HG02970 (cell line): ENCODE measurements at regions not wholly inside any gene's neighbourhood (a gene's known extent, or its start where the extent isn't known, plus 50 kb on each side); places are given as distances from the start of the nearest gene placed in this dataset.

Experiments used
- ATAC-seq: cut with Tn5 transposase; IDR thresholded peaks from one replicate; pipeline ENCODE4 v1.9.1; 2021; ENCODE audit warnings: mild to moderate bottlenecking, moderate library complexity, moderate number of reproducible peaks; ENCODE audit not compliant: unreplicated experiment, low FRiP score

DNA sequence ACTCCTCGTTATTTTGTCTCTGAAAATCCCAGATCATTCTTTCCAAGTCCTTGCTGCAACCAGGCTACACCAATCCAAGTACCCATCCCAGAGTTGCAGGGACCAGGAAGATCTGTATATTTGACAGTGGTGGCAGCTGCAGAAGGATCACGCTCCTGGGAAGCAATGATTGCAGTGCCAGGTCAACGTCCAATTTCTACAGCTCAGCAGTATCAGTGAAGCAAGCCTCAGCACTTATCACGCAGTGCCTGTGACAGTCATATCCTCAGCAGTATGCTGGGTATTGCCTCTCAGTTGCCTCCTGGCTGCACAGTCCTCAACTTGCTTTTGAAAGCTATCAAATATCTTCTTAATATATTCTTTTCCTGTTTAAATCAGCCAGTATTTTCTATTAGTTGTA is 66.7 kb downstream of the BARHL2 start:
- no peak for ATAC-seq

DNA sequence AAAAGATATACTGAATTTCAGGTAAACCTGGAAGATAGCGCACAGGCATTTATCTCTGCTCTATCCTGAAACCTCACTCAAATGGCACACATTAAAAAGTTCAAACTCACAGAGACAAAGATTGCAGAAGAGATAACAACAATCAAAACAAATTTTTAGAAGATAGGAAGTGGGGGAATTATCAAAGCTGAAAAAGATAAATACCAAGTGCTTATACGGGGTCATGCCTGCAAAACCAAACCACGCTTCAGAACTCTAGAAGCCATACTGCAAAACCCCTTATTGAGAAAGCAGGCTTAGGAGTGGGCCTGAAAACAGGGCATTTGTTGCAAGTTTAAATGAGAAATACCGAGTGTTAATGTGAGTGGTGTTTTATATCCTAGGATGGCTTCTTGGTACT is 76.8 kb downstream of the BARHL2 start:
- ATAC-seq: no peak

DNA sequence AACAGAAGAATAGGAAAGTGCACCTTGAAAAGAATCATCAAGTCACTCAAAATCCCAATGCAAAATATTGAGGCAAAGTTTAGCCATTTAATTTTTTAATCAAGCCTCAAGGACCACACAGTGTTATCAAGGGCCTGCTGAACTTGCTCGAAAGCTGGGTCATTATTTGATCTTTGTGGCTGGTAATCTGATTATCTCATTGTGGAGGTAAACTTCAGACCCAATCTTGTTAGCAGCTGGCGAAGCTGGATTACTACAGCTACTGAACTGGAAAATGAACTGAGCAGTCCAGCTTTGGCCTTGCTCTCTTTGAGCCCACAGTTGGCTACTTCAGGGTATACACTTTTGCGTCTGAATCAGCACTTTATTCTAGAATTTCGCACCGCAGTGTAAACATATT is 94.4 kb downstream of the BARHL2 start:
- no peak for ATAC-seq

DNA sequence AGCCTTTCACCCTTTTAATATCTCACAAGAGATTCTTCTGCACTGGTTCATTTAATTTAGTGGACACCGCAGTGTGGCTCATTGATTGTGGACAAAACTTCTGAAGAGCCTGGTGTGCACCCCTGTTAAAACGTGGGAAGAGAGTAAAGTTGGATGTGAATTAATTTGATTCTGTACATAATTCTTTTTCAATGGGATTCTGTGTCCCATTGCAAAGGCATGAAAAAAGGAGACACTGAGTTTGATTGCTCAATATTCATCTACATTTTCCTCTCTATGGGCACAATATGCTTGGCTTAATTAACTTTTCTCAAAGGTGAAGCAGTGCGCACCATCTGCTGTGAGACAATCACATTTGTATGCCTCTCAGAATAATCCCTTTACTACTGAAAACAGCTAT is 95.1 kb downstream of the BARHL2 start:
- ATAC-seq: no peak

DNA sequence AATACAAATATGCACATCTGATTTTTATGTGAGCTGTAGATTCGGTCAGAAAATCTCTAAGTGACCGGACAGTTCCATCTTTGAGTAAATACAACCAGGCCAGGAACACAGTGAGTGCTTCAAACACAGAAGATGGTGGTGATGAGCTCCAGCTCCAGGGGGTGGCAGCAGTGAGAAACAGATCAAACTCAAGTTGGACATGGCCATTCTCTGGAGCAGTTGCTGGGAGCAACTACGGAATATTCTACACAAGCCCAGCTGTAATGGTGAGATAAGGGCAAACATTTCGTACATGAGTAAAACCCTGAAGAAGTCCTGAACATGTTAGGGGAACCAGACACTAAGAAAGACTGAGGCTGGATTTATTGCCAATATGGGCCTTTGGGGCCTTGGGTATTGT is 100.7 kb downstream of the BARHL2 start:
- ATAC-seq: no peak

DNA sequence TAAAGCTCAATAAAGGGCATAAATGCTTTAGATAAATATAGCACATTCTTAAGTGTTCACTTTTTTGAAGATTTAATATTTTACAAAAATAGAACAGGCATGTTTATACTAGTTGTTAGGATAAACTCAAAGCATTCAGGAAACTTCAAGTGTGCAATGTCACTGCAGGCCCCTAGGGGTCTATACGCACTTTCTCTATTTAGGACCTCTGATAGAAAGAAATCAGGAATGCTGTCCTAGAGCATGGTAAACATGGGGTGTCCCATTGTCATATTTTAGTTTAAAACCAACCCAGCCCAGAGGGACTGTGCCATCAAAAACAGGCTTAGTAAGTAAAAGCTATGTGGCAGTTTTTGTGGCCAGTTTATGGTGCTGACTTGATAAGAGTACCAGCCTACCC is 102.2 kb downstream of the BARHL2 start:
- no peak for ATAC-seq

DNA sequence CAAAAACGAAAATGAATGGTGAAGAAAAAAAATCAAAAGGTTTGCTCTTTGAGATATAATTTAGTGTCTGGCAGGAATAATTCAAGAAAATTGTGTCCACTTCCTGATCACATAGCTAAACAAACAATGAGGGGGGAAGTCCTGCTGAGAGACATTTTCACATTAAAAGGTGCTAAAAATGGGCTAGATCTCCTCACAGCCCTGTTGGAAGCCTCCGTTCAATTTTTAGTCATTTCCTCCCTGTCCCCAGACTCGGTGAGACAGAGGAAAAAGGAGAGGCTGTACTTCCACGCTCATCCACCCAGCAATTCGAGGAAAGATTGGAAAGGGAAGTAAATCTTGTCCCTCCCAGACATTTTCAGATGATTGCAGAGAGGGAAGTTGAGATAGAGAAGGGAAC is 103.7 kb downstream of the BARHL2 start:
- ATAC-seq: no peak

DNA sequence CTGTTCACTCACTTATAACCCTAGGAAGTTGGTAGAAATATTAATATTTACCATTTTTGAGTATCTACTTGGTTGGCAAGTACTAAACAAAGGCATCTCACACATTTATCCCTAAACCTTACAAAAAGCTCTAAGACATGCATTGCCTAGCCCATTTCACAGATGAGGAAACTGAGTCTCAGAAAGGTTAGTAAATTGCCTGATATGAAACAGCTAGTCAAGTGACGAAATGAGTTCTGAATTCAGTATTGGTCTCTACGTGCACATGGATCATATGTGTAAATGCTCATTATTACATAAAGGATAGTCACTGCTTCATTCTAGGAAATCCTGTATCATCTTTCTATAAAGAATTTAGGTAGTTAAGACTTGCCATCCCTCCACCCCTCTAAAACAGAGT is 105.1 kb downstream of the BARHL2 start:
- ATAC-seq: no peak

DNA sequence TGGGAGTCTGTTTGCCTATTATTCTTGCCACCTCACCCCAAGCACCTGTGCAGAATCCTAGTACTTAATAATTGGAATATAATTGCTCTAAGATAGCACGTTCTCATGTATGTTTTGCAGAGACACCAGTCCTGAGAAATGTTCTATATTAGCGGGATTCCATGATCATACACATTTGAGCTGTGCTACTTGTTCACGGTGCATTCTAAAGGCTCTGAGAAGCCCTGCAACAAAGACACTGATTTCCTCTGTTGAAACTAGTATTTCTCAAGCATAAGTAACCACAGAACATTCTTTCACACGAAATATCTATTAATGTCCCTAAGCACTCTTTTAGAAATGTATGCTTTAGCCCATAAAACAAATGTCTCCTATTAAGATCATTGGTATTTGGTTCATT is 109.4 kb downstream of the BARHL2 start:
- no peak for ATAC-seq

DNA sequence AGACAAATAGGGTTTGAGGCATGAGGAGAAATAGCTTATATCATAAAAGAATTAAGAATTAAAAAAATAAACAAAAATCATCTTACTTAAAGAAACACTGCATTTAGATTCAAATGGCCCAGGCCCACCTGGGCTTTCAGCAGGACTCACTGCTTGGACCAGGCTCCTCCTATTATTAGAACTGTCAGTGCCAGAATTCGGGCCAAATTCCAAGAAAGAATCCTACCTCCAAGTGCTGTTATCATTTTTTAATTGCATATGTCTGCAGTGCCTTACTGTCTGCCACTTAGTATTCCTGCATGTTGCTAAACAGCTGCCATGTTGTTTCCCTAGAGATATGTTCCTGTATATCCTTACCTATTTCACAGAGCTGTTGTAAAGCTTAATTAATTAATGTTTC is 112.0 kb downstream of the BARHL2 start:
- no peak for ATAC-seq

DNA sequence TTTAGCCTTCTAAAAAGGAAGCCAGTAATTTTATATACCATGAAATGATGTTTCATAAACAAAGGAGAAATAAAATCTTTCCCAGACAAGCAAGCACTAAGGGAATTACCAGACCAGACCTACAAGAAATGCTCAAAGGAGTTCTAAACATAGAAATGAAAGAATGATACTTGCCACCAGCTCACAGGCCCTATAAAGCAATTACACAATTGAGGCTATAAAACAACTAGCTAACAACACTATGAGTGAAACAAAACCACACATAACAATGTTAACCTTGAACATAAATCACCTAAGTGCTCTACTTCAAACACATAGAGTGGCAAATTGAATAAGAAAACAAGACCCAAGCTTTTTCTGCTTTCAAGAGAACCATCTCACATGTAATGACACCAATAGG is 123.8 kb downstream of the BARHL2 start:
- ATAC-seq: no peak

DNA sequence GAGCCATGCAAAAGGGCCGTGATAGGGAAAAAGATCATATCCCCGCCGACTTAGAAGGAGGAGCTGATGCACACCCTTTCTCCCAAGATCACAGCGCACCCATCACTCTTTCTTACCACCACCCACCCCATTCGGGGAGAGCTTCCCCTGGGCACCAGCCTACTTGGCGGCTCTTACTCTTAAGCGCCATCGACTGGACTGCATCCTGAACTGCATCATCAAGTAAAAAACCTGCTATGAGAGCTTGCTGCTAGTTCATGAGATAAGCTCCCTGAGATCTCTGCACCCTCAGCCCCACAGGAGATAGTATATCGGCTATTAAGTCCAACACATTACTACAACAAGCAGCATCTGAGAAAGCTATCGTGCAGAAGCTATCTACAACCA is 125.1 kb downstream of the BARHL2 start:
- no peak for ATAC-seq

DNA sequence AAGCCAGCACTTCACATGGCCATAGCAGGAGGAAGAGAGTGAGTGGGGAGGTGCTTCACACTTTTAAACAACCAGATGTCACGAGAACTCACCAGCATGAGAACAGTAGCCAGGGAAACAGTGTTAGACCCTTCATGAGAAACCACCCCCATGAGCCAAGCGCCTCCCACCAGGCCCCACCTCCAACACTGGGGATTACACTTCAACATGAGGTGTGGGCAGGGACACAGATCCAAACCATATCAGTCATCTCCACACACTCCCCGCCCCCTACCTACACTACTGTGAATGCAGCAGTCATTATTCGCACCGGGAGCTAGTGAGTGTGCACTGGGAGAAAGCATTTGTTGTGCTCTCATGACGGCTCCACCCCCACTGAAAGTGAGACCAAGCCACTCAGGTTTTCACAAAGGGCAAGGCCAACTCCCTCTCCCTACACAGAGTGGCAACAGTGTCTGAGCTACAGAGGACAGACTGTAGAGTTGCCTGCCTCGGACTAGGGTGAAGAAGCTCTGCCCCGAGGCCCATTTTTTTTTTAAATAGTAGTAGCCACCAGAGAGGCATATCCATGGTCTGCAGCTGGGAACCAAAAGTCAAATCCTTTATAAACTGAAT is 125.6 kb downstream of the BARHL2 start:
- no peak for ATAC-seq

DNA sequence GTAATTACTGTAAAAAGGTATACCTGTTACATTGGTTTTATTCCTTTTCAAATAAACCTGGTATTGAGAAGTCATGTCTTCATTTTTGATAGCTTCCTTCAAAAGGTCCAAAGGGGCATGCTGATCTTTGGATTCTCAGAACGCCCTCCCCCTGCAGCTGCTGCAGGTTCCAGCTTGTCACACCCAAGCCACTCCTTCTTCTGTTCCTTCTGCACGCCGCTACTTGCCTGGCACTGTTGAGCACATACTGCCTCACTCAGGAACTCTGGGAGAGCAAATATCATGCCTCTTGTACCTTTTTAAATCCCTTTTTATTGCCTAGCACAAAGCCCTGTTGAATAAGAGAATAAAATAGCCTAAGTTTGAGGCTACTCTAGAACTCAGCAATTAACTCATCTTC is 136.9 kb downstream of the BARHL2 start:
- no peak for ATAC-seq

DNA sequence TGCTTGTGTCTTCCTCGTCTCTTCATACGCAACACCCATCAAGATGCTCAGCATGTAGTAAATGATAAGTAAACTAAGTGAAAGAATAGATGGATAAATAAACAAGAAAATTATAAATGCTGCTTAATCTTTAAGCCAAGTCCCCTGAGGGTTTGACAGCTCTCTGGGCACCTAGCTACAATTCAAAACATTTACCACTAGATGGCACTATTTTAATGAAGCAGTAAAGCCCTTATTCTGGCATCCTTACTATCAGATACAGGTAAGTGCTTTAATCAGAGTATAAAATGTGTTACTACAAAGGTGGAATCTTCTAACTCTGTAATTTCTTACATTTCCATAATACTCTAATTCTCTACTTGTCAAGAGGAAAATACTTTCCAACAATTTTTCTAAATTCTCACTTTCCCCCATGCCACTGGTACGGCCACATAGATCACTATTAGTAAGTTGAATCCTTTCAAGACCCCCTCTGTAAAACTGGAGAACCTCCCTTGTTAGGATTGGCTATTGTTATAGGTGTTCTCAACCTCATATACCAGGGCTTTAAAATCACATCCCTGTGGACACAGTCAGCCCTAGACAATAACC is 137.8 kb downstream of the BARHL2 start:
- peak; percentile 64 for ATAC-seq

DNA sequence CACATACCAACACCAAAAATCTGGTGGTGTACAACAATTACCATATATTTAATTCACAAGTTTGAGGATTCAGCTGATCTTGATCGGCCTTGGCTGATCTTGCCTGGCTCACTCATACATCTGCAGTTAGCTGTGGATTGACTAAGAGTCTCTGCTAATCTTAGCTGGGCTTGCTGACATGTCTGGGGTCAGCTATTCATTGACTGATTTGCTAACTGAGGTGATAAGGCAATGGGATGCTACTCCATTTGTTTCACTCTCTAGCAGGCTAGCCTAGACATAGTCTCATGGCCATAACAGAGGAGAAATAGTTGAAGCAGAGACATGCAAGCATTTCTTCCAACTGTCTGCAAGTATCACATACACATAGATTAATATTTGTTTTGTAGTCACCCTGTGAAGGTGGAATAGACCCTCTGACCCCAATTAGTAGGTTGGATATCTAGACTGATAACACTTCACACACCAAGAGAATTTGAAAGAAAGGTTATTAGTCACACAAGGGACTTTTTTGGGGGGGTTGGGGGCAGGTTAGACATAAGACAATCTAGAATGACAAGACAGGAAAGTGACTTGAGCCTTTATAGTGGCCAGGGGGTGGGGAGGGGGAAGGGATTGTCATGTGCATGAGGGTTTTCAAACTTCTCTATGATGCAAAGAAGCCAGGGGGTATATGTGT is 142.3 kb downstream of the BARHL2 start:
- no peak for ATAC-seq

DNA sequence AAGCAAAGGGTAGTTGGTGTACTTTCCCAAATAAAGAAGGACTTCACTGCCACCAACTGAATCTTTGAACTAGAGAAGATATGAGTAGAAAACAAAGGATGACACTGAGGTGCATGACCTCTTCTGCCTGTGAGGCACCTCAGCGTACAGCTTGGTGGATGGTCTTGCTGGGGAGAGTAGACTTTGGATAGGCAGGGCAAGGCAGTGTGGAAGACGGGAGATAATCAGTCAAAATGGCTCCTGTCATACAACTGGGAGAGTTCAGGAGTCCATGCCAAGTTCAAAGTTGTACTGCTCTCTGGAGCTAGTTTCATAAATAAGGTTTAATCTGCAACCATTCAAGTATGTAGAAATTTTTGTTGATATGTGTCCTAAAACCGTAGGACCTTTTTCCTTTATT is 143.4 kb downstream of the BARHL2 start:
- ATAC-seq: no peak

DNA sequence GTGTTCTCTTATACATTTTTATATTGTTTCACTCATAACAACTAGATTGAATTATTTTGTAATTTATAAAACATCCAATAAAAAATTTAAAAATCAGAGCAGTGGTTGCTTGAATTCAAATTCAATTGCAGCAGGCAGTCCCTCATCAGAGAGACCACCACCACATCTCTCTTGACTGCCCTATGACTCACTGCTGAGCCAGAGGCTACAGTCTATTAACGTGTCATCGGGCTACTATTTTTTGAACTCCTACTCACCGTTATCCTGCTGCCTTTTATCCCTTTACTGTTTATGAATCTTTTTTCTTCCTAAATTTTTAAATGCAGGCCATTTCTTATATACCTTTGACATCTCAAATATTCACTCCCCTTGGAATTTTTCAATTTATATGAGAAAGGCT is 144.7 kb downstream of the BARHL2 start:
- ATAC-seq: no peak

DNA sequence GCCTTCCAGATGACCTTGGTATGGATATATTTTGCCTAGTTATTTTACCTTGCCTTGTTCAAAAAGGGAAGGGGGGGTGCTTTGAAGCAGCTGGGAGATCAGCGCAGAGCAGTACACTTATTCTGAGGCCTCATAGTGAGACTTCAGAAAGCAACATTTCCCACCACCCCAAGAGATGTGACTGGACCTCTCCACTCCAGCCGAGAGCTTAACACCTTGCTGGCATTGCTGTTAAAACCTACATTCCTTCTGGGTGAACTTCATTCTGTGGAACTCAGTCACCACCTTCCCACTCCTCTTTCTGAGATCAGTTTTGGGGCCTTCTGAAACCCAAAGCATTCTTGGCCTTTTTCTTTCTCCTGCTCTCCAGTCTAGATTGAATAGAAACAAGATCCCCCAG is 148.7 kb downstream of the BARHL2 start:
- no peak for ATAC-seq

DNA sequence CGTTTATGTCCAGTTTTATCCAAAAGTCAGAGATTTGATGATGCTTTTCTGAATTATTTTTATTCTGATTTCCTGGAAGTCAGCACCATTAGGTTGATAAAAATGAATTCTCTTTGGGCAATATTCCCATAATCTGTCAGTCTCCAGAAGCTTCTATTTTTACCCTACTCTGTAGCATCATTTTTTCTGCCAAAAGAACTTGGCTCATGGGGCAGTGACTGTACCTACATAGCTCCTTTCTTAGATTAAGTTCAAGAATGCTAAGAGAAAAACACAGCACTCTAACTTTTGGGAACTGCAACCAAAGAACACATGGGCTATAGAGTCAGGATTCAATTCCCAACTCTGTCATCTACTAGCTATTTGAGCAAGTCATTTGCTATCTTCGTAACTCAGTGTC is 152.9 kb downstream of the BARHL2 start:
- ATAC-seq: no peak

DNA sequence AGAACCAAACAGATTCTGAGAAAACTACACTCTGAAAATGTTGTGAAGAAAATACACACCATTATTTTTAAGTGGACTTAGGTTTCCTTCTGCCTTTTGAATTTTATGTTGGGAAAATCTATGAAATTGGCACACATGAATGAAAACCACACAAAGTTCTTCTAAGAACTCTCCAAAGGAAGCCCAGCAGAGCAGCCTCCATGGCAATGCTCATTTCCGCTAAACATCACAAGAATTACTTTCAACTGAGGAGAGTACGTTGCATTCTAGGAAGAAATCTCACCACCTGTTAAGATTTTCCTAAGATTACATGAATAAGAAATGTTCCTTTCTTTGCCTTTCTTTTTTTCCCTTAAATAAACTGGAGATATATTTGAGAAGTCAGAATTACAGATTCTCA is 154.2 kb downstream of the BARHL2 start:
- ATAC-seq: no peak

DNA sequence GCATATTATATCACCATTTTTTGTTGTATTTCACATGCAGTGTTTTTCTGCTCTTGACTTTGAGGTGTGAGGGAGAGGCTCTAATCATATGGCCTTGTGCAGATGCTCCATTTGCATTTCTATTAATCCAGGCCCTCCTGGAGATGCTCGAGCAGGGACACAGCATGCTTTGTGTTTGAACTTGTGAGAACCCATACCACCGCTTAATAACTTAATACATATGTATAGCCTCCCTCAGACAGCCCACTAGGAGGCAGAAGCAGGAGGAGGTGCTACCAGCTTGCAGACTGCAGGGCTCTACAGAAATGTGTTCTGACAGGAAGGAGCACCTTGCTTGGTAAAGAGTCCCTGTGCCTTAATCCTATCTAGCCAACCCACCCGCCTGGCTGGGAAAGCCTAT is 155.2 kb downstream of the BARHL2 start:
- ATAC-seq: no peak
